NCI-H2171 (cell line): ENCODE measurements at regions not wholly inside any gene's neighbourhood (a gene's known extent, or its start where the extent isn't known, plus 50 kb on each side); places are given as distances from the start of the nearest gene placed in this dataset.

Source experiments
- DNase-seq: peaks from one replicate; lab custom pipeline; 2025; lab: John Stamatoyannopoulos, UW

DNA sequence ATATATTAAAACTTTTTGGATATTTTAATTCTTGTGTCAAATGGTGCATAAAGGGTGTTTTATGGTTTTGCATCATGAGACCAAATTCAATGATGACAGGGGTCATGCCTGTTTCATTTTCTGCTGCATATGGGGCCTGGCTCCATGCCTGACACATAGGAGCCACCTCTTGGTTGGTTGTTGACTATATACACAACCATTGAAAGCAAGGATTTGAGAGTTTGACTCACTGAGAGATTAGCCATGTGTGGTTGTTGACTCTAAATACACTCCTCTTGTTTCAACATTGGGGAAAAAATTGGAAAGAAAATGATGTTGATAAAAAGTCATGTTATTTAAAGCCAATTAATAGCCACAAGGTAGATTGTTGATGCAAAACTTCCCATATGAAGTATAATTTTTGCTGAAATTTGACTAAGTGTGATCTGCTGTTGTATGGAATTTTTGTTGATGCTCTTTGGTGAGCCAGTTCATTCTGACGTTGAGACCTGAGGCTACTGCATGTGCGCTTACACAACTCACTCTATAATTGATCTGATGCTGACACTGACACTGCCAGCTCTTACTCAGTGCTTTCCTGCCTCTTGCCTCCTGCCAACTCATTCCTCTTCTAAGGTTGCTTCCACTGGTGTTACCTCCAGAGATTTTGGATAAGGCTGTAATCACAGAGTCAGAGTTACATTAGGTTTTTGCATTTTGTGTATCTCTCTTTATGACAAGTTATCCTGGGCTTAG is 446.2 kb upstream of the SLC14A2 start:
- DNase-seq, result no peak

GRCh38 chr18:45169610-45170009 is 445.7 kb upstream of the SLC14A2 start:
- DNase-seq, result no peak

DNA sequence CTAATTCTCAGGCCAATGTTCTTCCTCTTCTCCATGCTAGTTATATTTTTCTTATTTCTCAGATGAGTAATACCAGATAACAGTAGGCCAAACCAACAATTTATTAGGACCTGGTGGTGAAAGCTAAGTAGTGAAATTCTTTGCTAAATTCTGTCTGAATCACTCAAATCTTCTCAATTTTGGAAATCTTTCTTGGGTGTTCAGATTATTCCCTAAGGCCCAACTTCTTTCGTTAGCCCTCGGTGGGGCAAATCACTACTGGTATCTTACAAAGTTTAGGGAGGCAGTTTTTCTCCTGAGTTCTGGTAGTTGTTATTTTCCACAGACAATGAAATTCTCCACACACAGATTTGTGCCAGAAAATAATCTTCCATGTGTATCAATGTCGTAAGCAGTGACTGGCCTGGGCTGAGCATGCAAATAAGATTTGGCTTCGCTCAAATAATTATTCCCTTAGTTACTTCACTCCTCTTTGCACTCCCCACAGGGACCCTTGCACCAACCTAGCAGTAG is 443.5 kb upstream of the SLC14A2 start:
- DNase-seq, result no peak

DNA sequence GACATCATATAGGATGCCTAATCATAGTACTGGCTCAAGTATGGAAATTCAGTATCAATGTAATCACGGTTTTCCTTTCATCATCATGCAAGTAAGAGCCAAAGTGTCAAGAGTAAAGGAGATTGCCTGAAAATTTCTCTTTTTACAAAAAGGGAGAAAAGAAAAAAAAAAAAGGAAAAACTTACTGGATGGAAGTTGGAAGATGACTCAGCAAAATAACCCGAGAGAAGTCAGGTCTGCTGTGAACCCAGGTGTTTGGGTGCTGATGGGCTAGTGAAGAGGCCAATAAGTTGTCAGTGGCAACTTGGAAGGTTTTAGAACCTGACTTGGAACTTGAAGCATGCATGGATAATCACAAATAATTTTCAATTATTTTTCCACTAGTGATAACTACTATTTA is 441.9 kb upstream of the SLC14A2 start:
- DNase-seq, result no peak

GRCh38 chr18:45173799-45174519 is 441.3 kb upstream of the SLC14A2 start:
- no peak for DNase-seq

GRCh38 chr18:45174629-45175136 is 440.6 kb upstream of the SLC14A2 start:
- no peak for DNase-seq

- DNase-seq, result no peak
These were observed 439.8 kb upstream of the SLC14A2 start for GRCh38 chr18:45175511-45175910.

- no peak for DNase-seq
These were observed 428.4 kb upstream of the SLC14A2 start for GRCh38 chr18:45186832-45187231.

DNA sequence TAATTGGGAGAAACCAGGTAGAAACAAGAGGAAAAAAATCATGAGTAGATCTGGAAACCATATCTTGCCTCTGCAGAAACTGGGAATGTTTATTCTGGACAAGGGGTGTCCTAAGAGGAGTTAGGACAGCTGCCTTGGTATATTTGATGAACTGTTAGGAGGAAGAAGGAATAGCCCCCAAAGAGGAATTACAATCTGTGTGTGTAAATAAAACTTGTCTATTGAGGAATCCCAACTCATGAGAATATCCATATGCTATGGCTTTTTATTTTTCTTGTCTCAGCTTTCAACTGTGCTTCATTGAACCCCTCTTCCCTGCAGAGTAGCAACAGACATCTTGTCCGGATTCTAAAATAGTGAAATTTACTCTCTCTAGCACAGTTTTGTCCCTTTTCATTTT is 423.5 kb upstream of the SLC14A2 start:
- DNase-seq, result no peak

- DNase-seq, result no peak
These were observed 417.7 kb upstream of the SLC14A2 start for GRCh38 chr18:45197526-45197970.

GRCh38 chr18:45198526-45198925 is 416.8 kb upstream of the SLC14A2 start:
- DNase-seq, result no peak

GRCh38 chr18:45201029-45201428 is 414.2 kb upstream of the SLC14A2 start:
- no peak for DNase-seq

GRCh38 chr18:45201489-45201888 is 413.8 kb upstream of the SLC14A2 start:
- DNase-seq, result no peak

DNA sequence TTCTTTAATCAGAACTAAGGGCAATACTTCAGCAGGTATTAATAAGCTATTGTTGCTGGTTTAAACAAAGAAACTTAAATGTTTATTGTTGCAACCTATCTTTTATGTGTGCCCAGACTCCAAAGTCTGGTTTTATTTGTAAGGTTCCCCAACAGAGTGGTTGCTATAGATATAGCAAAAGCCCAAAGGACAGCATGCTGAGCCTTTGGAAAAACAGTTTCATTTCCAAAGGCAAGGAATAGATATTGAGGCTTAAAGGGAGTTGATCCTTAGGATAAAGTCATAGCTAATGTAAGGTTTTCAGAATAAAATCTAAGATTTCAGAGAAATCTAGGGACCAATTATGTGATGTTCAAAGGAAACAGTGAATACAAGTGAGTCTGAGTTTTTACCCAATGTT is 413.2 kb upstream of the SLC14A2 start:
- no peak for DNase-seq

DNA sequence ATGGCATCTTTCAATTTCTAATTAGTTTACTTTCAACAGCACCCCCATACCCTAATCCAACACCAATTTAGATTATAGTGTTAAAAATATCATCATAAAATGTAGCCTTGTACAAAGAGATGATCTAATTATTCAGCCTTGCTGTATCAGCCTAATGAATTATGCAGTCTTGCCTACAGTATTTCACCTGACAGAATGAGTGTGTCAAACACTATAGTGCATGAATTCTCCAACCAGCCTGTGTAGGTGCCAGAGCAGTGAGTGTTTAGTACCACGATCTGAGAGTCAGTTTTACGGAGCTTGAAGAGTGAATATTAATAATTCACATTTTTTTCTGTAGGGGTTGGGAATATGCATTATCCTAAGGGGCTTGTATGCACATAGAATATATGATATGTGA is 411.6 kb upstream of the SLC14A2 start:
- DNase-seq, result no peak

GRCh38 chr18:45207328-45207727 is 407.9 kb upstream of the SLC14A2 start:
- DNase-seq, result no peak

DNA sequence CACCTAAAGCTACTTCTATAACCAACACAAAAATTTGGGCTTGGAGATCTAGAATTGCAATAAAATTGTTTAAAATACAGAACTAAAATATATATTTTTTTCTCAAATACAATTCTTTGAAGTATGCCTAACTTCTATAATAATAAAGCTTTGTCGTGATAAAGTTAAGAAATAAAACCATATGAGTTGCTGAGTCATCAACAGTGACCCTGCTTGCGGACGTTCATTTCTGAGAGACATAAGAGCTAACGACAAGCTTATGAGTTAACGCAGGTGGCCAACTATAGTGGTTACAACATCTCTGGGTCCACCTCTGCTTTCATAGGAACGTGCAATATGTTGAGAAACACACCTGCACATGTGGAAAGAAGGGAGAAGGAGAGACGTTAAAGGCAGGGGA is 407.1 kb upstream of the SLC14A2 start:
- DNase-seq, result no peak

DNA sequence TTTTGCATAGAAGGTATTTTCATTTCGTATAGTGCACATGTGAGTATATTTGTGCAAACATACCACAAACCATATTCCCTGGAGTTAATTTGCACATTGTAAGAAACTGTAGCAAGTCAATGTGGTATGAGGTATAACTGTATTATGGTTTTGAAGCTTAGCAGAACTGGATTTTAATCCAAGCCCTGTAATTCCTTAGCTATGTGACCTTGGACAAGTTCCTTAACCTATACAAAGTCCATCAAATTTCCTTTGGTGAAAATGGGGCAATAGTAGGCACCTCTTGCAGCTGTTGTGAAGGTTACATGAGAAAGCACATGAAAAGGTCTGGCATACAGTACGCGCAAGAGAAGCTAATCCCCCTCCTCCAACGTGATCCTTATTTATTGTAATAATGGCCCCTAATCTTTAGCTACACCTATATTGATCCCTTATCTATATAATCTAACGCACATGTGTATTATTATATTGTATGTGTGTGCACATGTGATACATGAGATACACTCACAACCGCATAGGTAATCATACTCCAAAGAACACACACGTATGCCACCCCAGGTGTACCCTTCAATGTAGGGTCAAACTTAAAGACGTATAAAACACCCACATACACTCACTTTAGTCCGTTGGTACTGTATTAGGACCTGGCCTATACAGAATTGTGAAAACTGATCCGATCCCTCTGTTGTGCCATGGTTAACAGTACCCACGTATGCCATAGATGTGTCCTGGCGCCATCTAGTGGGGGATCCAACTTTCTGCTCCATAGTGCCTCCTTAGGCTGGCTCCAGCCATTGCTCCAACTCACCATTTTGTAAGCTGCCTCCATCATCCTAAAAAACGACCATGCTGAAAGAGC is 402.9 kb upstream of the SLC14A2 start:
- DNase-seq, result peak; percentile 26

GRCh38 chr18:45213040-45213333 is 402.3 kb upstream of the SLC14A2 start:
- no peak for DNase-seq

- DNase-seq, result no peak
These were observed 396.8 kb upstream of the SLC14A2 start for GRCh38 chr18:45218436-45218835.

- no peak for DNase-seq
These were observed 393.9 kb upstream of the SLC14A2 start for GRCh38 chr18:45221363-45221762.

GRCh38 chr18:45222180-45222579 is 393.1 kb upstream of the SLC14A2 start:
- no peak for DNase-seq
